Prostate gland (tissue), 2 donors: ENCODE measurements at regions not wholly inside any gene's neighbourhood (a gene's known extent, or its start where the extent isn't known, plus 50 kb on each side); places are given as distances from the start of the nearest gene placed in this dataset.

Experiments used
- POLR2A ChIP-seq: fragments of 450-650 bp; IDR thresholded peaks from one replicate; pipeline ENCODE4 v1.6.1; 2016; ENCODE audit warnings: antibody characterized with exemption, mild to moderate bottlenecking
- TF ChIP-seq, protein P1 (sequence below), 4 experiments: fragments of 200-600 bp in 2 of 4; fragments of 450-650 bp in 2 of 4; sonication (generic) in 2 of 4; IDR thresholded peaks; 1 replicate in 3 of 4; 2 replicates in 1 of 4; pipeline ENCODE4 v1.5.1; 2016 to 2019; ENCODE audit warnings: antibody characterized with exemption in 4 of 4, mild to moderate bottlenecking in 2 of 4, moderate library complexity in 2 of 4

DNA sequence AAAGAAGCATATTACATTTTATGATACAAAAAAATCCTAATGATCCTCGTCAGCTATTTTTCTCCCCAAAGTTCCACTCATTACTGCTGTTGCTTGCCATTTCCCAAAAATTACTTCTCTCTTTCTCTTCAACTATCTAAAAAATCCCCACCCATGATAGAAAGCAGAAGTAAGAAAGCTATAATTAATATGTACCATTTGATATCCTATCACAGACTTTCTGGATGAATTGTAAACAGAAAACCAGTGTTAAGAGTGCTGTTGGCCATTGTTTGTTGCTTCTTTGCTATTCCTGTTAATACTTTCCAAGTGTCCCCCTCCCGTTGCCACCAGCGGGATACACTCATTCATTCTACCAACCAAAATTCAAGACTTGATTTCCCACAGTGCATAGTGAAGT, 136.3 kb upstream of the SMARCA2 start:
- TF ChIP-seq, protein P1, sequence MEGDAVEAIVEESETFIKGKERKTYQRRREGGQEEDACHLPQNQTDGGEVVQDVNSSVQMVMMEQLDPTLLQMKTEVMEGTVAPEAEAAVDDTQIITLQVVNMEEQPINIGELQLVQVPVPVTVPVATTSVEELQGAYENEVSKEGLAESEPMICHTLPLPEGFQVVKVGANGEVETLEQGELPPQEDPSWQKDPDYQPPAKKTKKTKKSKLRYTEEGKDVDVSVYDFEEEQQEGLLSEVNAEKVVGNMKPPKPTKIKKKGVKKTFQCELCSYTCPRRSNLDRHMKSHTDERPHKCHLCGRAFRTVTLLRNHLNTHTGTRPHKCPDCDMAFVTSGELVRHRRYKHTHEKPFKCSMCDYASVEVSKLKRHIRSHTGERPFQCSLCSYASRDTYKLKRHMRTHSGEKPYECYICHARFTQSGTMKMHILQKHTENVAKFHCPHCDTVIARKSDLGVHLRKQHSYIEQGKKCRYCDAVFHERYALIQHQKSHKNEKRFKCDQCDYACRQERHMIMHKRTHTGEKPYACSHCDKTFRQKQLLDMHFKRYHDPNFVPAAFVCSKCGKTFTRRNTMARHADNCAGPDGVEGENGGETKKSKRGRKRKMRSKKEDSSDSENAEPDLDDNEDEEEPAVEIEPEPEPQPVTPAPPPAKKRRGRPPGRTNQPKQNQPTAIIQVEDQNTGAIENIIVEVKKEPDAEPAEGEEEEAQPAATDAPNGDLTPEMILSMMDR (IDR thresholded peaks at IDR 0.05): no peak
- no peak for TF ChIP-seq POLR2A
